A549 (cell line): ENCODE measurements at regions not wholly inside any gene's neighbourhood (a gene's known extent, or its start where the extent isn't known, plus 50 kb on each side); places are given as distances from the start of the nearest gene placed in this dataset.

Source experiments
- ATAC-seq, 2 experiments: fragments of 200-7000 bp in 1 of 2; fragments of >200 bp in 1 of 2; cut with Nextera tagmentation in 1 of 2; cut with Tn5 transposase in 1 of 2; 3 replicates each; pipeline versions ENCODE4 v1.8.0 to v1.9.1; 2018 to 2020; ENCODE audit warnings: mild to moderate bottlenecking in 1 of 2, moderate library complexity in 1 of 2
- CTCF ChIA-PET: fragments of 300-600 bp; sonication (Branson Sonifier 250); formaldehyde crosslinking; extraction: SDS; loops from one replicate; lab custom pipeline; 2021; ENCODE audit warnings: antibody characterized with exemption, inconsistent platforms; lab: Yijun Ruan, JAX
- POLR2A ChIA-PET: fragments of 350-600 bp; formaldehyde crosslinking; extraction: SDS; loops from one replicate; lab custom pipeline; 2021; ENCODE audit warnings: antibody characterized with exemption, inconsistent platforms; lab: Yijun Ruan, JAX
- DNase-seq, 2 experiments: peaks; one replicate each; pipeline versions ENCODE4 v3.0.0 to v3.0.0-alpha.2; 2011 to 2016; ENCODE audit warnings: low read depth in 1 of 2, low spot score in 1 of 2
- FAIRE-seq: peaks from 2 replicates; lab custom pipeline; 2011; peaks lifted over from hg19 to GRCh38; lab: Jason Lieb, UNC
- H3K27ac ChIP-seq, 2 experiments: fragments of >200 bp; sonication (Bioruptor Twin); formaldehyde crosslinking; 3 replicates each; pipeline ENCODE4 v1.5.1; 2016 to 2017
- H3K4me1 ChIP-seq: fragments of >200 bp; sonication (Bioruptor Twin); formaldehyde crosslinking; 3 replicates; pipeline ENCODE4 v1.6.1; 2016
- H3K4me2 ChIP-seq: fragments of >200 bp; sonication (Bioruptor Twin); formaldehyde crosslinking; 3 replicates; pipeline ENCODE4 v1.6.1; 2016
- H3K4me3 ChIP-seq: fragments of >200 bp; sonication (Bioruptor Twin); formaldehyde crosslinking; 3 replicates; pipeline ENCODE4 v1.5.1; 2016
- H3K9me3 ChIP-seq: fragments of >200 bp; sonication (Bioruptor Twin); formaldehyde crosslinking; 3 replicates; pipeline ENCODE4 v1.6.1; 2016
- BHLHE40 ChIP-seq: IDR thresholded peaks from 2 replicates; pipeline ENCODE4 v1.6.1; 2012; ENCODE audit warnings: low read depth, low read length, inconsistent platforms
- CBX8 ChIP-seq: fragments of 200-600 bp; sonication (generic); IDR thresholded peaks from 2 replicates; pipeline ENCODE4 v1.6.1; 2016
- CHD2 ChIP-seq: fragments of 150-350 bp; IDR thresholded peaks from 2 replicates; pipeline ENCODE4 v1.6.1; 2014; ENCODE audit warnings: low read length; ENCODE audit not compliant: partially characterized antibody
- CHD4 ChIP-seq: fragments of 200-600 bp; sonication (generic); IDR thresholded peaks from 2 replicates; pipeline ENCODE4 v1.6.1; 2016; ENCODE audit warnings: antibody characterized with exemption, mild to moderate bottlenecking, borderline replicate concordance
- EHF ChIP-seq: fragments of 250-450 bp; sonication (Bioruptor Pico); IDR thresholded peaks from 2 replicates; pipeline ENCODE4 v1.5.0; 2020; ENCODE audit warnings: mild to moderate bottlenecking
- EP300 ChIP-seq, 2 experiments: fragments of >200 bp; sonication (Bioruptor Twin); formaldehyde crosslinking; IDR thresholded peaks; 2 replicates in 1 of 2; 3 replicates in 1 of 2; pipeline ENCODE4 v1.6.1; 2016 to 2017
- FOSB ChIP-seq: fragments of 250-450 bp; sonication (Bioruptor Pico); IDR thresholded peaks from 2 replicates; pipeline ENCODE4 v1.5.0; 2020; ENCODE audit warnings: mild to moderate bottlenecking, moderate library complexity
- FOSL2 ChIP-seq, 2 experiments: fragments of 450-650 bp in 1 of 2; fragments of >200 bp in 1 of 2; sonication (Bioruptor Twin) in 1 of 2; formaldehyde crosslinking; IDR thresholded peaks; 2 replicates each; pipeline versions ENCODE4 v1.5.0 to v1.6.1; 2016 to 2020; ENCODE audit warnings: mild to moderate bottlenecking in 1 of 2, moderate library complexity in 1 of 2
- FOXS1 ChIP-seq: fragments of 250-450 bp; sonication (Bioruptor Pico); IDR thresholded peaks from 2 replicates; pipeline ENCODE4 v1.5.0; 2020; ENCODE audit warnings: mild to moderate bottlenecking, moderate library complexity
- HES2 ChIP-seq: fragments of >200 bp; sonication (Bioruptor Twin); formaldehyde crosslinking; IDR thresholded peaks from 2 replicates; pipeline ENCODE4 v1.6.1; 2016
- JUN ChIP-seq, 2 experiments: fragments of >200 bp; sonication (Bioruptor Twin); formaldehyde crosslinking; IDR thresholded peaks; 2 replicates in 1 of 2; 3 replicates in 1 of 2; pipeline ENCODE4 v1.6.1; 2016 to 2017
- JUNB ChIP-seq: fragments of >200 bp; sonication (Bioruptor Twin); formaldehyde crosslinking; IDR thresholded peaks from 2 replicates; pipeline ENCODE4 v1.6.1; 2016
- KDM1A ChIP-seq: fragments of 200-600 bp; sonication (generic); IDR thresholded peaks from 2 replicates; pipeline ENCODE4 v1.6.1; 2016; ENCODE audit warnings: low read depth, mild to moderate bottlenecking
- MAFK ChIP-seq: fragments of 450-650 bp; IDR thresholded peaks from 2 replicates; pipeline ENCODE4 v1.6.1; 2014; ENCODE audit not compliant: partially characterized antibody
- MAX ChIP-seq: IDR thresholded peaks from 2 replicates; pipeline ENCODE4 v1.6.1; 2012
- NR3C1 ChIP-seq: fragments of >200 bp; sonication (Bioruptor Twin); formaldehyde crosslinking; IDR thresholded peaks from 3 replicates; pipeline ENCODE4 v1.6.1; 2017
- PHF8 ChIP-seq: fragments of 200-600 bp; sonication (generic); IDR thresholded peaks from 2 replicates; pipeline ENCODE4 v1.6.1; 2016; ENCODE audit warnings: low read depth, mild to moderate bottlenecking, antibody characterized with exemption, moderate library complexity, borderline replicate concordance
- POLR2AphosphoS2 ChIP-seq: conservative IDR thresholded peaks from 2 replicates; pipeline ENCODE4 v1.6.1; 2012; ENCODE audit warnings: low read length, improper control_type of control experiment, inconsistent platforms
- RFX5 ChIP-seq: fragments of 450-650 bp; IDR thresholded peaks from 2 replicates; pipeline ENCODE4 v1.7.1; 2014; ENCODE audit warnings: antibody characterized with exemption, mild to moderate bottlenecking, moderate library complexity
- SMC3 ChIP-seq: fragments of >200 bp; sonication (Bioruptor Twin); formaldehyde crosslinking; IDR thresholded peaks from 3 replicates; pipeline ENCODE4 v1.6.1; 2018; ENCODE audit warnings: inconsistent platforms
- TP53 ChIP-seq: fragments of 250-450 bp; sonication (Bioruptor Pico); IDR thresholded peaks from 2 replicates; pipeline ENCODE4 v1.5.0; 2021; ENCODE audit warnings: mild to moderate bottlenecking, moderate library complexity
- ZNF302 ChIP-seq: fragments of 250-450 bp; sonication (Bioruptor Pico); IDR thresholded peaks from 2 replicates; pipeline ENCODE4 v1.9.0; 2021; ENCODE audit warnings: inconsistent platforms, mild to moderate bottlenecking, moderate library complexity
- ZSCAN20 ChIP-seq: fragments of 250-450 bp; sonication (Bioruptor Pico); IDR thresholded peaks from 2 replicates; pipeline ENCODE4 v1.8.0; 2022; ENCODE audit warnings: mild to moderate bottlenecking, moderate library complexity
- WGBS: methylation state at CpG from one replicate; pipeline ENCODE4 v1.1.6; 2017; ENCODE audit errors: missing lambda C conversion rate; 5-methylcytosine and 5-hydroxymethylcytosine counted together
- TF ChIP-seq, protein P1 (sequence below): IDR thresholded peaks from 2 replicates; pipeline ENCODE4 v1.6.1; 2012; ENCODE audit warnings: low read depth, borderline replicate concordance
- TF ChIP-seq, protein P2 (sequence below): IDR thresholded peaks from 2 replicates; pipeline ENCODE4 v1.6.1; 2012
- TF ChIP-seq, protein P3 (sequence below): fragments of 250-450 bp; sonication (Bioruptor Pico); IDR thresholded peaks from 2 replicates; pipeline ENCODE4 v1.5.0; 2020; ENCODE audit warnings: low read depth, mild to moderate bottlenecking, moderate library complexity

GRCh38 chr13:62635161-62635560, 1219.5 kb upstream of the PCDH20 start:
- ChIA-PET CTCF (no interaction called here), POLR2A (no interaction called here)
- ATAC-seq (no peak), DNase-seq (no peak), FAIRE-seq (no peak)
- Histone ChIP-seq H3K4me1 (no peaks in the 10 kb centered on the region), H3K27ac (no peak overlapping the region), H3K9me3 (no peaks in the 10 kb centered on the region), H3K4me3 (no peak overlapping the region), H3K4me2 (no peak overlapping the region)
- TF ChIP-seq CHD2 (no peak), ZNF302 (CRISPR knock-in tag) (no peak), FOXS1 (no peak), ZSCAN20 (CRISPR knock-in tag) (no peak), CHD4 (no peak), CBX8 (no peak), SMC3 (no peak), POLR2AphosphoS2 (no peak), KDM1A (no peak), NR3C1 (no peak), EP300 (IDR thresholded peaks at IDR 0.05) (no peak), JUN (IDR thresholded peaks at IDR 0.05) (no peak), JUNB (no peak), TP53 (CRISPR knock-in tag) (no peak), MAX (no peak), EHF (no peak)
- TF ChIP-seq, protein P1, sequence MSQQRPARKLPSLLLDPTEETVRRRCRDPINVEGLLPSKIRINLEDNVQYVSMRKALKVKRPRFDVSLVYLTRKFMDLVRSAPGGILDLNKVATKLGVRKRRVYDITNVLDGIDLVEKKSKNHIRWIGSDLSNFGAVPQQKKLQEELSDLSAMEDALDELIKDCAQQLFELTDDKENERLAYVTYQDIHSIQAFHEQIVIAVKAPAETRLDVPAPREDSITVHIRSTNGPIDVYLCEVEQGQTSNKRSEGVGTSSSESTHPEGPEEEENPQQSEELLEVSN = no peak
- TF ChIP-seq, protein P2, sequence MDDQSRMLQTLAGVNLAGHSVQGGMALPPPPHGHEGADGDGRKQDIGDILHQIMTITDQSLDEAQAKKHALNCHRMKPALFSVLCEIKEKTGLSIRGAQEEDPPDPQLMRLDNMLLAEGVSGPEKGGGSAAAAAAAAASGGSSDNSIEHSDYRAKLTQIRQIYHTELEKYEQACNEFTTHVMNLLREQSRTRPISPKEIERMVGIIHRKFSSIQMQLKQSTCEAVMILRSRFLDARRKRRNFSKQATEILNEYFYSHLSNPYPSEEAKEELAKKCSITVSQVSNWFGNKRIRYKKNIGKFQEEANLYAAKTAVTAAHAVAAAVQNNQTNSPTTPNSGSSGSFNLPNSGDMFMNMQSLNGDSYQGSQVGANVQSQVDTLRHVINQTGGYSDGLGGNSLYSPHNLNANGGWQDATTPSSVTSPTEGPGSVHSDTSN = no peak

- Histone ChIP-seq H3K4me1 (no peaks in the 10 kb centered on the region), H3K9me3 (no peaks in the 10 kb centered on the region), H3K4me2 (no peak overlapping the region), H3K4me3 (no peak overlapping the region), H3K27ac (no peak overlapping the region)
- CTCF ChIA-PET = no interaction called here
- FAIRE-seq = no peak
- 37% methylated on average over 1 of the region's 1 CpG for WGBS
- TF ChIP-seq MAFK = no peak
- TF ChIP-seq EHF = no peak
- no peak for TF ChIP-seq RFX5
- TF ChIP-seq, protein P2 = no peak
- TF ChIP-seq CHD2 = no peak
- TF ChIP-seq, protein P3, sequence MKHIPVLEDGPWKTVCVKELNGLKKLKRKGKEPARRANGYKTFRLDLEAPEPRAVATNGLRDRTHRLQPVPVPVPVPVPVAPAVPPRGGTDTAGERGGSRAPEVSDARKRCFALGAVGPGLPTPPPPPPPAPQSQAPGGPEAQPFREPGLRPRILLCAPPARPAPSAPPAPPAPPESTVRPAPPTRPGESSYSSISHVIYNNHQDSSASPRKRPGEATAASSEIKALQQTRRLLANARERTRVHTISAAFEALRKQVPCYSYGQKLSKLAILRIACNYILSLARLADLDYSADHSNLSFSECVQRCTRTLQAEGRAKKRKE (CRISPR knock-in tag) = no peak
- TF ChIP-seq HES2 = no peak
- TF ChIP-seq MAX = no peak
- TF ChIP-seq PHF8 = no peak
- no peak for TF ChIP-seq BHLHE40
- no peak for TF ChIP-seq FOSB (CRISPR knock-in tag)
- TF ChIP-seq FOSL2 (IDR thresholded peaks at IDR 0.05) = no peak
- no peak for TF ChIP-seq FOSL2 (CRISPR knock-in tag; IDR thresholded peaks at IDR 0.05)
- no peak for DNase-seq
- no peak for ATAC-seq
- POLR2A ChIA-PET = no interaction called here
Measured at GRCh38 chr13:62633448-62633847, 1217.8 kb upstream of the PCDH20 start.
